PC-9 (cell line): ENCODE measurements at regions not wholly inside any gene's neighbourhood (a gene's known extent, or its start where the extent isn't known, plus 50 kb on each side); places are given as distances from the start of the nearest gene placed in this dataset.

ENCODE experiments used
- EZH2 ChIP-seq: fragments of 200-600 bp; sonication (generic); IDR thresholded peaks from 2 replicates; pipeline ENCODE4 v1.8.0; 2017; ENCODE audit warnings: antibody characterized with exemption, low read depth
- TF ChIP-seq, protein P1 (sequence below): fragments of 200-600 bp; sonication (generic); conservative IDR thresholded peaks from 2 replicates; pipeline ENCODE4 v1.6.1; 2017; ENCODE audit warnings: mixed run types, antibody characterized with exemption, mild to moderate bottlenecking, moderate library complexity

DNA sequence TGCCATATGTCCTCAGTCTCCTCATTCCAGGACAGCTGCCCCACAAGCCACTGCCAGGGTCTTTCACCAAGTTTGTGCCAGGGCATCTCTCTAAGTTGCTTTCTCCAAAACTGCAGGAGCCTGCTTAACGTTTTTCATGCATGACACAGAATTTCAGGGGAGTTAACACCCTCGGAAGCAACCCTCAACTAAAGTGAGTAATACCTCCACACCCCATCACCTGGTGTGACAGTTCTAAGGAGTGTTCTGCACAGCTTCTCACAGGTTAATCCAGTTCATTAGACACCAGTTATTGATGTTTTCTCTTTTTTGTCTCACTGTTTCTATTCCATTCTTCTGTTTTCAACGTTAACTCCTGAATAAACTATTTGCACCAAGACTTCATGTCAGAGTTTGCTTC is 115.0 kb downstream of the BACH1 start:
- TF ChIP-seq, protein P1, sequence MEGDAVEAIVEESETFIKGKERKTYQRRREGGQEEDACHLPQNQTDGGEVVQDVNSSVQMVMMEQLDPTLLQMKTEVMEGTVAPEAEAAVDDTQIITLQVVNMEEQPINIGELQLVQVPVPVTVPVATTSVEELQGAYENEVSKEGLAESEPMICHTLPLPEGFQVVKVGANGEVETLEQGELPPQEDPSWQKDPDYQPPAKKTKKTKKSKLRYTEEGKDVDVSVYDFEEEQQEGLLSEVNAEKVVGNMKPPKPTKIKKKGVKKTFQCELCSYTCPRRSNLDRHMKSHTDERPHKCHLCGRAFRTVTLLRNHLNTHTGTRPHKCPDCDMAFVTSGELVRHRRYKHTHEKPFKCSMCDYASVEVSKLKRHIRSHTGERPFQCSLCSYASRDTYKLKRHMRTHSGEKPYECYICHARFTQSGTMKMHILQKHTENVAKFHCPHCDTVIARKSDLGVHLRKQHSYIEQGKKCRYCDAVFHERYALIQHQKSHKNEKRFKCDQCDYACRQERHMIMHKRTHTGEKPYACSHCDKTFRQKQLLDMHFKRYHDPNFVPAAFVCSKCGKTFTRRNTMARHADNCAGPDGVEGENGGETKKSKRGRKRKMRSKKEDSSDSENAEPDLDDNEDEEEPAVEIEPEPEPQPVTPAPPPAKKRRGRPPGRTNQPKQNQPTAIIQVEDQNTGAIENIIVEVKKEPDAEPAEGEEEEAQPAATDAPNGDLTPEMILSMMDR: no peak
- no peak for TF ChIP-seq EZH2
